Ovary (tissue), 7 donors: ENCODE measurements at regions not wholly inside any gene's neighbourhood (a gene's known extent, or its start where the extent isn't known, plus 50 kb on each side); places are given as distances from the start of the nearest gene placed in this dataset.

Source experiments
- DNase-seq, 5 donors: peaks; one replicate each; pipeline ENCODE4 v3.0.0-alpha.2; 2019 to 2020
- H3K27ac ChIP-seq, 2 donors: fragments of 200-600 bp; one replicate each; pipeline versions ENCODE4 v1.5.1 to v1.8.0; 2019 to 2022
- H3K27me3 ChIP-seq: fragments of 200-600 bp; one replicate; pipeline ENCODE4 v1.8.0; 2022
- H3K36me3 ChIP-seq: fragments of 200-600 bp; sonication (generic); one replicate; pipeline ENCODE4 v1.5.1; 2019
- H3K4me1 ChIP-seq: one replicate; pipeline ENCODE4 v1.8.1; 2013; ENCODE audit warnings: mild to moderate bottlenecking, moderate library complexity; ENCODE audit not compliant: insufficient read depth
- H3K4me3 ChIP-seq: fragments of 200-600 bp; sonication (generic); one replicate; pipeline ENCODE4 v1.5.1; 2017
- H3K9me3 ChIP-seq, 2 donors: fragments of 200-600 bp in 1 of 2; sonication (generic) in 1 of 2; one replicate each; pipeline versions ENCODE4 v1.5.1 to v1.8.1; 2013 to 2019; ENCODE audit warnings: mild to moderate bottlenecking in 1 of 2, moderate library complexity in 1 of 2
- CTCF ChIP-seq, 3 donors: fragments of 450-650 bp in 2 of 3; fragments of 200-600 bp in 1 of 3; IDR thresholded peaks; one replicate each; pipeline versions ENCODE4 v1.5.1 to v1.8.0; 2016 to 2022; ENCODE audit warnings: antibody characterized with exemption in 3 of 3, mild to moderate bottlenecking in 1 of 3
- EP300 ChIP-seq: sonication (generic); formaldehyde crosslinking; IDR thresholded peaks from one replicate; pipeline ENCODE4 v1.6.1; 2017; ENCODE audit warnings: antibody characterized with exemption
- POLR2A ChIP-seq: fragments of 450-650 bp; IDR thresholded peaks from one replicate; pipeline ENCODE4 v1.6.1; 2017; ENCODE audit warnings: antibody characterized with exemption, mild to moderate bottlenecking, moderate library complexity
- WGBS, 3 donors: extraction: QIAGEN DNeasy Blood & Tissue Kit in 1 of 3; methylation state at CpG; one replicate each; pipeline versions ENCODE4 v1.1.5 to v1.1.7; 2013 to 2017; 5-methylcytosine and 5-hydroxymethylcytosine counted together
- intact Hi-C, 4 donors: fragments of 100-400 bp; cut with DNase I; formaldehyde crosslinking; loops; one replicate each; pipeline versions ENCODE4 v1.11.0 to v1.15.1; 2022 to 2023
- donor health status: DM: no; HTN: no; CAD: no; lungs with moderate emphysema.
- donor health status: DM: no; HTN: no; CAD: no.
- donor health status: Bipolar disorder and iron deficiency.
- donor health status: DM: no; HTN: no; CAD: no.
- donor health status: DM: yes; HTN: yes; CAD: no.

DNA sequence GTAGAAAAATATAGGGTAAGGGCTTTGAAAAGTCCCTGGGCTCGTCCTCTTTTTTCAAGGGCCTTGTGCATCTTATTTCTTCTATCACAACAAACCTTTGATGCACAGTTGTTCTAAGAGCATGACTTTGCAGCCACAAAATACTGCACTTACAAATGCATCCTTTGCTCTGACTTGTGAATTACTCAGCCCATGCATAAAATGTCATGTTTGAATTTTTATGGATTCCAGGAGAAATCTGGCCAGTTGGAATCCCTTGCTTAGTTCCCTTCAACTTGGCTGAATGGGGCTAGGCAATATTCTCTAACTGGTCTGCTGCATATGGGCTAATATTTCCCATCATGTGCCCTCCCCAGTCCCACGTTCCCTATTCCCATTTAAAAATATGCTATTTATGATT lies 523.9 kb upstream of the RGMA start:
- TF ChIP-seq CTCF (IDR thresholded peaks at IDR 0.05) = no peak
- TF ChIP-seq EP300 = no peak
- TF ChIP-seq POLR2A = no peak

DNA sequence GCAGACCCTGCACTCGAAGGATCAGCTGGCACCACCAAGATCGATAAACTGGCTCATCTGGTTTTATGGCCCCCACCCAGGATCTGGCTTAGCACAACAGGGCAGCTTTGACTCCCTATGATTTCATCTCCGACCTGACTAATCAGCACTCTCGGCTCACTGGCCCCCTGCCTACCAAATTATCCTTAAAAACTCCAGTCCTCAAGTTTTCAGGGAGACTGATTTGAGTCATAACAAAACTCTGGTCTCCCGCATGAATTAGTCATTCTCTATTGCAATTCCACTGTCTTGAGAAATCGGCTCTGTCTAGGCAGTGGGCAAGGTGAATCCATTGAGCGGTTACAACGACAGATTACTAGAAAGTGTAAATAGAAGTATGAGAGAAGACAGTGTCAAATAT lies 521.9 kb upstream of the RGMA start:
- no peak for DNase-seq
- Histone ChIP-seq H3K27ac (no peak overlapping the region), H3K36me3 (no peaks in the 10 kb centered on the region), H3K4me3 (no peak overlapping the region), H3K9me3 (no peaks in the 10 kb centered on the region), H3K4me1 (peaks cover 2% of the 10 kb centered on the region), H3K27me3 (no peaks in the 10 kb centered on the region)
- WGBS, 3 donors = 87 to 94% (median 93%) methylated on average over 8 of the region's 8 CpGs
- TF ChIP-seq EP300 (no peak), CTCF (IDR thresholded peaks at IDR 0.05) (no peak), POLR2A (no peak)
- intact Hi-C loops = no loop called here

More for the DNA sequence above, 523.9 kb upstream of the RGMA start:
- intact Hi-C loops = no loop called here
- 76 to 80% (median 79%) methylated on average over 2 of the region's 2 CpGs for WGBS, 3 donors
- Histone ChIP-seq H3K27ac (no peak overlapping the region), H3K4me3 (no peak overlapping the region), H3K36me3 (no peaks in the 10 kb centered on the region), H3K27me3 (no peaks in the 10 kb centered on the region), H3K9me3 (no peaks in the 10 kb centered on the region), H3K4me1 (peaks cover 2% of the 10 kb centered on the region)
- DNase-seq = no peak

GRCh38 chr15:93608643-93609148 lies 519.7 kb upstream of the RGMA start:
- H3K4me1 ChIP-seq = peaks cover 2% of the 10 kb centered on the region
- WGBS, 3 donors = 27 to 33% (median 30%) methylated on average over 3 of the region's 3 CpGs
- no peak for DNase-seq

DNA sequence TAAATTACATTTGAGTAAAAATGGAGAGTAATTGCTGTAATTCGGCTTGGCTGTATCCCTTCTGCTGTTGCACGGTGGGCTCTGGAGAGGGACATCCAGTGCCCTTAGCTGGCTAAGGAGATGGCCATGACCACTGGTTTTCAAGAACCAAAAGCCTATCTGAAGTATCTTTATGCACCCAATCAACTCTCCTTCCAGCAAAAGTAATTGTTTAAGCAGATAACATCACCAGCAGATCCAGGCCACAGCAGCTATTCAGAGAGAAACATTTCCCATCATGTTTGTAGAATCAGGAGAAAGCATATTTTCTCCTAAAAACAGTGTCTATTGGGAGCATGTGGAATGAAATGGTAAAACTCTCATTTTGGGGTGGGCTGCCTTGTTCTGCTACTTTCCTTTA lies 514.5 kb upstream of the RGMA start:
- H3K27me3 ChIP-seq = no peaks in the 10 kb centered on the region
- no peak overlapping the region for H3K4me3 ChIP-seq
- no peaks in the 10 kb centered on the region for H3K36me3 ChIP-seq
- H3K9me3 ChIP-seq = no peaks in the 10 kb centered on the region
- H3K4me1 ChIP-seq = peaks cover 2% of the 10 kb centered on the region
- 89 to 91% (median 89%) methylated on average over 2 of the region's 2 CpGs for WGBS, 3 donors
- TF ChIP-seq POLR2A = no peak
- TF ChIP-seq EP300 = no peak
- no peak for TF ChIP-seq CTCF (IDR thresholded peaks at IDR 0.05)
- DNase-seq = no peak
- H3K27ac ChIP-seq = no peak overlapping the region
- intact Hi-C loops = no loop called here

More at GRCh38 chr15:93608643-93609148, 519.7 kb upstream of the RGMA start:
- intact Hi-C loops = no loop called here
- Histone ChIP-seq H3K9me3 (no peaks in the 10 kb centered on the region), H3K36me3 (no peaks in the 10 kb centered on the region), H3K27ac (no peak overlapping the region), H3K4me3 (no peak overlapping the region), H3K27me3 (no peaks in the 10 kb centered on the region)
- TF ChIP-seq EP300 = no peak
- TF ChIP-seq POLR2A = no peak
- TF ChIP-seq CTCF (IDR thresholded peaks at IDR 0.05) = no peak
